Glomerular visceral epithelial cell (primary cell): ENCODE measurements at regions not wholly inside any gene's neighbourhood (a gene's known extent, or its start where the extent isn't known, plus 50 kb on each side); places are given as distances from the start of the nearest gene placed in this dataset.
A peak's percentile ranks its signal among the peaks of the same experiment; 100 is the strongest.

Experiments used
- DNase-seq: peaks from one replicate; pipeline ENCODE4 v3.0.0-alpha.2; 2016; ENCODE audit errors: extremely low spot score

DNA sequence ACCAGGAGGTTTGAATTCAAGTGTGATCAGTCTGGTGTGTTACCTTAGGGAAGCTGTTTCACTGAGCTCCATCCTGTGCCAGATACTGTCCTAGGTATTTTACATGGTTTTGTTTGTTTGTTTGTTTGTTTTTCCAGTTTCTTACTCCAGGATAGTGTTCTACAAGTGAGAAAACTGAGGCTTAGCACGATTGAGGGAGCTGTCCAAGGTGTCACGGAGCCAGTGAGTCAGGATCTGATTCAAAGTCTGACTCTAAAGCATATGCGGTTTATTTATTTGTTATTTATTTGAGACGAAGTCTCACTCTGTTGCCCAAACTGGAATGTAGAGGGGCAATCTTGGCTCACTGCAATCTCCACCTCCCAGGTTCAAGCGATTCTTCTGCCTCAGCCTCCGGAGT, 79.7 kb upstream of the GNG2 start:
- no peak for DNase-seq

GRCh38 chr14:51781381-51781780, 79.0 kb upstream of the GNG2 start:
- DNase-seq, result no peak

DNA sequence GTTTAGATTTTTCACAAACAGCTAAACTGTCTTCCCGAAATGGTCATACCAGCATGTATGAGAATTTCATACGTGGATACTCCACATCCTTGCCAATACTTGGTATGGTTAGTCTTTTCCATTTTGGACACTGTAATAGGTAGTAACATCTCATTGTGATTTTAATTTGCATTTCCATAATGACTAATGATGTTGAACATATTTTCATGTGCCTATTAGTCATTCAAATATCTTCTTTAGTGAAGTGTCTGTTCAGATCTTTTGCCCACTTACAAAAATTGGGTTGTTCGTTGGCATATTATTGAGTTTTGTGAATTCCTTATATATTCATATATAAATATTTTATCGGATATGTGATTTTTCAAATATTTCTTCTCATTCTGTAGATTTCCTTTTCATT, 78.0 kb upstream of the GNG2 start:
- DNase-seq, result no peak

GRCh38 chr14:51783765-51784164, 76.6 kb upstream of the GNG2 start:
- no peak for DNase-seq

- DNase-seq, result no peak
Measured at GRCh38 chr14:51784466-51784865, 75.9 kb upstream of the GNG2 start.

DNA sequence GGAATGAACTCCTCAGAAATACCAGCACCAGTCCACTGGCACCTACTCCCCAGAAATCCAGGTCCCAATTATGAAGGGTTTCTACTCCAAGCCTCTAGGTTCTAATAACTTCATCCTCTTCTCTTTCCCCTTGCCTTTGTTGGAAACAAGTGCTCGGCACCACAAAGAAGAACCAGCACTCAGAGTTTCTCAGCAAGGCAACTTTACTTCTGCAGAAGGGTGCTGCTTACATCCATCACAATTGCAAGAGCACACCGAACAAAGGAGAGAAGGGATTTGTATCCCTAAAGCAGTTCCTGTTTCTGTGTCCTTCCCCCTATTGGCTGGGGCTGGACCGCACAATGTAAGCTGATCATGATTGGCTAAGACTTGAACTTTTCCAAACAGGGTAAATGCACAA, 74.2 kb upstream of the GNG2 start:
- no peak for DNase-seq

DNA sequence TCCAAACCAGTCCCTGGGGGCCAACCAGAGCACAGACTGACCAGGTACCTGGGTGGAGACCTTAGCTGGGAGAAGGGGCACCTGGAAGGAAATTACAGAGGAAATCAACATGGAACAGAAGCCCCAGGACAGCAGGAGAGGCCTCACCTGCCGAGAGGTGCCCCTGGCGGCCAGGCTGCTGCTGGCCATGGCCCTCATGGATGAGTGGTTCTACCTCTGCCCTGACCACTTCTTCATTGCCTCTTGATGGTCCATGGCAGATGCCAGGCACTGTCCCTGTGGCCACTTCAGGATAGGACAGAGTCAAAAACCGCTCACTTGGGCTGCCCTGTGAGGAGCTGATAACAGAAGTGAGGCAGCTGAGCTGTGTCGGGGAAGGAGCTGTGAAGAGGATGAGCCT, 73.1 kb upstream of the GNG2 start:
- DNase-seq, result no peak

GRCh38 chr14:51789114-51789513, 71.3 kb upstream of the GNG2 start:
- DNase-seq, result no peak

GRCh38 chr14:51789596-51789995, 70.8 kb upstream of the GNG2 start:
- no peak for DNase-seq

GRCh38 chr14:51792809-51793208, 67.6 kb upstream of the GNG2 start:
- DNase-seq, result no peak

- no peak for DNase-seq
Measured at GRCh38 chr14:51805541-51805940, 54.9 kb upstream of the GNG2 start.

GRCh38 chr14:51806026-51807023, 54.1 kb upstream of the GNG2 start:
- no peak for DNase-seq

DNA sequence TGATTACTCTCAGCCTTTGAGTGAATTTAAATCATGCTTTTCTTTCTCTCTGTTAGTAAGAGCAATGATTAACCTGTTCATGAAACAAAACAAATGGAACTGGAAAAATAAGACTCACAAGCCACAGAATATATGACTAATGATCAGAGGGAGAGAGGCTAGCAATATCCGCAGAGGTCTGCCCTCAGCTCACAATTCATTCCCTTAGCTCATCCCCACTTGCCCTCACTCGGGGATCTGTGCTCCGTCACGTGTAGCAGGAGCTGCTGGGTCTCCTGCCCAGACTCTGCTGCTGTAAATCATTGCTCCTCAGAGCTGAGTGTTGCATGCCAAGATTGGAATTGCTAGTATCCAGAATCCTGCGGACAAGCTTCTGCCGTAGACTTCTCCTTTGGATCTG, 53.1 kb upstream of the GNG2 start:
- DNase-seq, result peak; percentile 90
